Parathyroid adenoma (tissue), 2 donors: ENCODE measurements at regions not wholly inside any gene's neighbourhood (a gene's known extent, or its start where the extent isn't known, plus 50 kb on each side); places are given as distances from the start of the nearest gene placed in this dataset.

ENCODE experiments used
- H2AFZ ChIP-seq: fragments of 300-600 bp; sonication (generic); one replicate; pipeline ENCODE4 v1.7.0; 2017; ENCODE audit warnings: antibody characterized with exemption, mild to moderate bottlenecking
- H3K27ac ChIP-seq: fragments of 300-600 bp; sonication (generic); one replicate; pipeline ENCODE4 v1.7.0; 2017
- H3K27me3 ChIP-seq: fragments of 300-600 bp; sonication (generic); one replicate; pipeline ENCODE4 v1.7.0; 2017; ENCODE audit warnings: low read length; ENCODE audit not compliant: control insufficient read depth, insufficient read depth
- H3K36me3 ChIP-seq: fragments of 300-600 bp; sonication (generic); one replicate; pipeline ENCODE4 v1.7.0; 2017; ENCODE audit warnings: low read length; ENCODE audit not compliant: control insufficient read depth, insufficient read depth
- H3K4me1 ChIP-seq: fragments of 300-600 bp; sonication (generic); one replicate; pipeline ENCODE4 v1.7.0; 2017; ENCODE audit warnings: control low read depth
- H3K4me2 ChIP-seq: fragments of 300-600 bp; sonication (generic); one replicate; pipeline ENCODE4 v1.7.0; 2017; ENCODE audit warnings: low read length
- H3K4me3 ChIP-seq: fragments of 300-600 bp; sonication (generic); one replicate; pipeline ENCODE4 v1.7.0; 2017; ENCODE audit warnings: low read depth, low read length
- H3K79me2 ChIP-seq: fragments of 300-600 bp; sonication (generic); one replicate; pipeline ENCODE4 v1.7.0; 2017; ENCODE audit warnings: control low read depth
- H3K9ac ChIP-seq: fragments of 300-600 bp; sonication (generic); one replicate; pipeline ENCODE4 v1.7.0; 2017; ENCODE audit warnings: mild to moderate bottlenecking
- H3K9me3 ChIP-seq: fragments of 300-600 bp; sonication (generic); one replicate; pipeline ENCODE4 v1.7.0; 2017; ENCODE audit warnings: low read length; ENCODE audit not compliant: control insufficient read depth
- TF ChIP-seq, protein P1 (sequence below): fragments of 300-600 bp; sonication (generic); IDR thresholded peaks from one replicate; pipeline ENCODE4 v1.7.0; 2017; ENCODE audit warnings: antibody characterized with exemption, mild to moderate bottlenecking
- donor health status: primary hyperparathyroidism.

GRCh38 chr5:38657020-38657419 lies 100.6 kb upstream of the LIFR start:
- Histone ChIP-seq H3K9me3 (no peaks in the 10 kb centered on the region), H3K27me3 (no peaks in the 10 kb centered on the region), H3K79me2 (no peaks in the 10 kb centered on the region), H3K4me1 (no peaks in the 10 kb centered on the region), H3K27ac (no peak overlapping the region), H3K36me3 (no peaks in the 10 kb centered on the region), H3K4me2 (no peak overlapping the region), H2AFZ (no peak overlapping the region), H3K4me3 (no peak overlapping the region), H3K9ac (no peak overlapping the region)
- TF ChIP-seq, protein P1, sequence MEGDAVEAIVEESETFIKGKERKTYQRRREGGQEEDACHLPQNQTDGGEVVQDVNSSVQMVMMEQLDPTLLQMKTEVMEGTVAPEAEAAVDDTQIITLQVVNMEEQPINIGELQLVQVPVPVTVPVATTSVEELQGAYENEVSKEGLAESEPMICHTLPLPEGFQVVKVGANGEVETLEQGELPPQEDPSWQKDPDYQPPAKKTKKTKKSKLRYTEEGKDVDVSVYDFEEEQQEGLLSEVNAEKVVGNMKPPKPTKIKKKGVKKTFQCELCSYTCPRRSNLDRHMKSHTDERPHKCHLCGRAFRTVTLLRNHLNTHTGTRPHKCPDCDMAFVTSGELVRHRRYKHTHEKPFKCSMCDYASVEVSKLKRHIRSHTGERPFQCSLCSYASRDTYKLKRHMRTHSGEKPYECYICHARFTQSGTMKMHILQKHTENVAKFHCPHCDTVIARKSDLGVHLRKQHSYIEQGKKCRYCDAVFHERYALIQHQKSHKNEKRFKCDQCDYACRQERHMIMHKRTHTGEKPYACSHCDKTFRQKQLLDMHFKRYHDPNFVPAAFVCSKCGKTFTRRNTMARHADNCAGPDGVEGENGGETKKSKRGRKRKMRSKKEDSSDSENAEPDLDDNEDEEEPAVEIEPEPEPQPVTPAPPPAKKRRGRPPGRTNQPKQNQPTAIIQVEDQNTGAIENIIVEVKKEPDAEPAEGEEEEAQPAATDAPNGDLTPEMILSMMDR, result no peak

DNA sequence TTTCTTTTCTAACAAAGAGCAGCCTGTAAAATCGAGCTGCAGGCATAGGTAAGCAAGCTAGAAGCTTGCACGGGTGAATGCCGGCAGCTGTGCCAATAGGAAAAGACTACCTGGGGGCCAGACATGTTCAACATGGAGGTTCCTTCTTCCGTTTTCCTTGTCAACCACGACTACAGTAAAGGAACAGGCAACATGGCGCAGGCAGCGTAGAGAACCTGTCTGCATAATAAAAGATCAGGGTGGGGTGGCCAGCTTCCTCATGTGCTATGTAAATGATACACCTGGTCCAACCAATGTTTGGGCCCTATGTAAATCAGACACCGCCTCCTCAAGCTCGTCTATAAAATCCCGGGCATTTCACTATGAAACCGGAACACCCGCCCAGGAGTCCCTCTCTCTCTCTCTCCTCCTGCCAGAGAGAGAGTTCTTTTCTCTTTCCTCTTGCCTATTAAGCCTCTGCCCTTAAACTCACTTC lies 103.8 kb upstream of the LIFR start:
- no peak overlapping the region for H2AFZ ChIP-seq
- no peaks in the 10 kb centered on the region for H3K9me3 ChIP-seq
- no peaks in the 10 kb centered on the region for H3K27me3 ChIP-seq
- peaks cover 2% of the 10 kb centered on the region for H3K4me1 ChIP-seq
- no peak overlapping the region for H3K27ac ChIP-seq
- H3K79me2 ChIP-seq, result no peaks in the 10 kb centered on the region
- H3K4me2 ChIP-seq, result no peak overlapping the region
- TF ChIP-seq, protein P1, result no peak
- H3K9ac ChIP-seq, result no peak overlapping the region
- H3K4me3 ChIP-seq, result no peak overlapping the region
- H3K36me3 ChIP-seq, result no peaks in the 10 kb centered on the region

DNA sequence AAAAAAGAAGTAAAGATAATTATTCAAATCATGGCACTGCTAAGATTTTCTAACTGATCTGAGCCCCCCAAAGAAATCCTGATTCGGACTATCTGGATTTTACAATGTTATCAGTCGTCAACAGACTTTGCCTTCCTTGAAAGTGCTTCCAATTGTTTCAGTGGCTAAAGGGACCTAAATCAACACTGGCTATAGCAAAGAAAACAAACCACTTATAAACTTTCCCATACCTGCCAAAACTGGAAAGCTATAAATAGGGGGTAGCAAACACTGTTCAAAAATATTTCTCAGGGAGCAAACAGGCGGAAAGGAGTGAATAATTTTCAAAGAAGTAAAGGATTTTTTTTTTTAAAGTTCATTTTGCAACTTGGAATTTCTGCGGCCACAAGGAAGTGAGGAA lies 105.6 kb upstream of the LIFR start:
- Histone ChIP-seq H3K4me1 (peaks cover 2% of the 10 kb centered on the region), H3K36me3 (no peaks in the 10 kb centered on the region), H3K27ac (no peak overlapping the region), H3K27me3 (no peaks in the 10 kb centered on the region), H3K9ac (no peak overlapping the region), H3K4me3 (no peak overlapping the region), H2AFZ (no peak overlapping the region), H3K4me2 (no peak overlapping the region), H3K79me2 (no peaks in the 10 kb centered on the region), H3K9me3 (no peaks in the 10 kb centered on the region)
- TF ChIP-seq, protein P1, result no peak

DNA sequence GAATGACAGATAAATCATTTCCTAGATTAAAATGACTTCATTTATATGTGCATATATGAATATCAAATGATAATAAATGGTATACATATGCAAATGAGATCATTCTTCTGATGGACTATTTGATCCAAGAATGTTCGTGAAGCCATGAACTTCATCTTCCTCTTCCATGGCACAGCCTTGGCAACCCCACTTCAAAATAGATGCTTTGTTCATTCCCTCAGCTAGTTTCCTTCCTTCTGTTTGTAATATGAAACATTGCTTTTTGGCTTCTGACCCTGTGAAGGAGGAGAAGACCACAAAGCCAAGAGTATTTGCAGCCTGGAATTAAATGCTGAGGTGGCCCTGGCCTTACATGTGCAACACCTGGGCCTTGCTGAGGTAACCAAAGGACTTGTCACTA lies 106.8 kb upstream of the LIFR start:
- H3K36me3 ChIP-seq, result no peaks in the 10 kb centered on the region
- peaks cover 2% of the 10 kb centered on the region for H3K4me1 ChIP-seq
- TF ChIP-seq, protein P1, result no peak
- no peak overlapping the region for H2AFZ ChIP-seq
- H3K27me3 ChIP-seq, result no peaks in the 10 kb centered on the region
- no peak overlapping the region for H3K4me3 ChIP-seq
- H3K9ac ChIP-seq, result no peak overlapping the region
- H3K9me3 ChIP-seq, result no peaks in the 10 kb centered on the region
- H3K27ac ChIP-seq, result no peak overlapping the region
- no peaks in the 10 kb centered on the region for H3K79me2 ChIP-seq
- H3K4me2 ChIP-seq, result no peak overlapping the region

DNA sequence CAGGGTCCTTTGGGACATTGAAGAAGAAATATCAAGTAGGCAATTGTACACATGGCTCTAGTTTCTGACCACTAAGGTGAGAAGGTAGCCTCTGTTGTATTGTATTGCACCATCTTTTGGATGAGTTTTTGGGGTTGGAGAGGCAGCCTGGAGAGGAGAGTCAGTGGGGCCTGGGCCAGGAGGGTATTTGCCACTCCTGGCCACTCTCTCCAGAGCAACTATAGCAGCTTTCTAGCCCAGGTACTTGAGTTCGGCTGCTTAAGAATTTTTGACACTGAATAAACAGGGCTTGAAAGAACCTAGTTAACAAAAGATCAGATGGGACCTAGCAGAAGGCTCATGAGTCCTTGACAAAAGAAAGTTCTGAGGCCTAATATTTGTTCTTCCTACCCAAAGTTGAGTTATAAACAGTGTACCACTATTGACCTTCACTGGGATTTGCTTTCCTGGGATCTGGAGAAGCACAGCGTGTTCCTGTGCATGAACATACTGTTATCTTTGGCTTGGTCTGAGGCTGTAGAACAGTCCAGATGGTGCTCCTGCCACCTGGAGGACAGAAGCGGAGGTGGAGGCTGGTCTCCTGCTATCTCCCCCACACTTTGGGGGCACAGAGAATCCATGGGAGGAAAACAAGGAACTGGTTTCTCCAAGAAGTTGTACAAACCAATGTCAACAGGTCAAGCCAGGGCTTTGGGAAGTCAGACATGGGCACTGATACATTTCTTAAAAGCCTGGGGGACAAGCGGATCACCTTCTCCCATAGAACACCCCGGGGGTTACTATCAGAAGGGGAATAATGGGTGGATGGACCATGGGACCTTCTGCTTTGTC lies 110.4 kb upstream of the LIFR start:
- H3K79me2 ChIP-seq, result no peaks in the 10 kb centered on the region
- peak overlapping the region; percentile 14 for H2AFZ ChIP-seq
- H3K4me1 ChIP-seq, result peaks cover 2% of the 10 kb centered on the region
- H3K9ac ChIP-seq, result no peak overlapping the region
- no peaks in the 10 kb centered on the region for H3K36me3 ChIP-seq
- H3K27me3 ChIP-seq, result no peaks in the 10 kb centered on the region
- H3K4me2 ChIP-seq, result no peak overlapping the region
- no peak overlapping the region for H3K27ac ChIP-seq
- no peak overlapping the region for H3K4me3 ChIP-seq
- no peaks in the 10 kb centered on the region for H3K9me3 ChIP-seq
- TF ChIP-seq, protein P1, result peak; percentile 76
